ENCODE measurements at regions not wholly inside any gene's neighbourhood (a gene's known extent, or its start where the extent isn't known, plus 50 kb on each side); places are given as distances from the start of the nearest gene placed in this dataset.

DNA sequence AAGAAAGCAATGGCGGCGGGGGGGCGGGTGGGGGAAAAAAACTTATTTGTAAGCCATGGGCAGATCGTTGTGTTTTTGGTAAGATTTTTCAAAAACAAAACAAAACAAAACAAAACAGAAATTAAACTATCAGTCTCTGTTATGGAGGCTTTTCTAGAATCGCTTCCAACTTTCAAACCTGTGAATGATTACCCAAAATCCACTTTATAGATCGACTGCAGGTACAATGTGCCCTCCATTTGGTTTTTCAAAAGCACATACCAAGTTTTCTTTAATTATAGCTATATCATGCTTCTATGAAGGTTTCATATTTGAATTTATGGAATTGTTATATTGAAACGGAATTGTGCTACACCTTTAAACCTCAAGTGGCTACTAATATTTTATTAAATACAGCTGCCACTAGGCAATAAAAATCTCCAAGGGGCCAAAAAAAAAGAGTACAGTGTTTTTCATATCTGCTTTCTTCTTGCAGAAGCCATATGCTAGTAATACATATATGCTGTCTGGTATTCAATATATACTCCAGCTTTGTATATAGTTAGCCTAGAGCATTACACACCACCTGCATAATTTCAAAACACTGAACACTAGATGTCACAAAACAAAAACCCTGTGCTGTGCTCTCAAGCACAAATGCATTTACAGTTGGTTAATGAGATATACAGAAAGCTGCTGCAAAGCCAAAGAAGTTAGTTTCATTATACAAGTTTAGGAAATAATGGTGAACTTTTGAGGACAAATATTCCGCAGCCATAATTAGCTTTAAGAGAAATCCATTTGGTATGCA is 683.8 kb upstream of the NR2F2 start:
- 84% methylated on average over 8 of the region's 8 CpGs for WGBS
- H3K36me3 ChIP-seq, result no peaks in the 10 kb centered on the region
- H3K4me3 ChIP-seq, result no peak overlapping the region
- DNase-seq (ENCODE audit: low spot score in 2 of 2), result no peak
- no peaks in the 10 kb centered on the region for H3K4me1 ChIP-seq
- no peak for TF ChIP-seq EP300 (IDR thresholded peaks at IDR 0.05)
- TF ChIP-seq POLR2A (IDR thresholded peaks at IDR 0.05), result no peak
- no peak for TF ChIP-seq POLR2AphosphoS5 (IDR thresholded peaks at IDR 0.05)
- no peak for TF ChIP-seq CTCF (IDR thresholded peaks at IDR 0.05)
- no peak overlapping the region for H3K27ac ChIP-seq
- no peaks in the 10 kb centered on the region for H3K27me3 ChIP-seq
- H3K9me3 ChIP-seq, result no peaks in the 10 kb centered on the region

- H3K4me1 ChIP-seq, result no peaks in the 10 kb centered on the region
- no peaks in the 10 kb centered on the region for H3K36me3 ChIP-seq
- H3K4me3 ChIP-seq, result no peak overlapping the region
- no peaks in the 10 kb centered on the region for H3K27me3 ChIP-seq
- H3K9me3 ChIP-seq, result no peaks in the 10 kb centered on the region
- 82% methylated on average over 10 of the region's 10 CpGs for WGBS
- H3K27ac ChIP-seq, result no peak overlapping the region
- no peak for DNase-seq (ENCODE audit: low spot score in 2 of 2)
- no peak for TF ChIP-seq POLR2AphosphoS5 (IDR thresholded peaks at IDR 0.05)
- TF ChIP-seq POLR2A (IDR thresholded peaks at IDR 0.05), result no peak
- no peak for TF ChIP-seq CTCF (IDR thresholded peaks at IDR 0.05)
- TF ChIP-seq EP300 (IDR thresholded peaks at IDR 0.05), result no peak
Measured at GRCh38 chr15:95647531-95648277, 682.8 kb upstream of the NR2F2 start.

- Histone ChIP-seq H3K27ac (no peak overlapping the region), H3K9me3 (no peaks in the 10 kb centered on the region), H3K4me3 (no peak overlapping the region), H3K27me3 (no peaks in the 10 kb centered on the region), H3K36me3 (no peaks in the 10 kb centered on the region), H3K4me1 (no peaks in the 10 kb centered on the region)
- DNase-seq (ENCODE audit: low spot score in 2 of 2), result no peak
- WGBS, result 75% methylated on average over 8 of the region's 8 CpGs
- TF ChIP-seq POLR2A (IDR thresholded peaks at IDR 0.05), result no peak
- no peak for TF ChIP-seq CTCF (IDR thresholded peaks at IDR 0.05)
- no peak for TF ChIP-seq EP300 (IDR thresholded peaks at IDR 0.05)
- TF ChIP-seq POLR2AphosphoS5 (IDR thresholded peaks at IDR 0.05), result no peak
Measured at GRCh38 chr15:95653361-95653805, 677.1 kb upstream of the NR2F2 start.

- DNase-seq (ENCODE audit: low spot score in 2 of 2), result no peak
- H3K4me1 ChIP-seq, result no peaks in the 10 kb centered on the region
- no peak overlapping the region for H3K27ac ChIP-seq
- H3K9me3 ChIP-seq, result no peaks in the 10 kb centered on the region
- no peaks in the 10 kb centered on the region for H3K27me3 ChIP-seq
- H3K4me3 ChIP-seq, result no peak overlapping the region
- no peak for TF ChIP-seq POLR2AphosphoS5 (IDR thresholded peaks at IDR 0.05)
- no peaks in the 10 kb centered on the region for H3K36me3 ChIP-seq
- WGBS, result 67% methylated on average over 4 of the region's 4 CpGs
Measured at GRCh38 chr15:95655089-95655607, 675.4 kb upstream of the NR2F2 start.

DNA sequence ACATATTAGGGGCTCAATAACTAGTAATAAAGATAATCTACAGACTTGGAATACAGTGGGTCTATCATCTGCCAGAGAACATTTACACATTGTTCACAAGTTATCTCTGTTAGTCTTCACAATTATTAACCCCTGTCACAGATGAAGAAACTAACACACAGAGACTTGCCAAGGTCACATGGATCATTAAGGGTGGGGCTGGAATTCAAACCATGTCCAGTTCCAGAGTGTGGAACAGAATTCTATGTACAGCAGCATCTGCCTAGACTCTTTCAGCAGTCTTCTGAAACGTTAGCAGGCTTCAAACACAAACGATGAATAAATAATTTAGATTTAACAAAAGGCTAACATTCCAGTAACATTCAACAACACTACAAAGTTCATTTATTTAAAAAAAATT is 673.9 kb upstream of the NR2F2 start:
- H3K4me3 ChIP-seq, result no peak overlapping the region
- no peaks in the 10 kb centered on the region for H3K9me3 ChIP-seq
- no peak overlapping the region for H3K27ac ChIP-seq
- TF ChIP-seq POLR2A (IDR thresholded peaks at IDR 0.05) (no peak), POLR2AphosphoS5 (IDR thresholded peaks at IDR 0.05) (no peak), CTCF (IDR thresholded peaks at IDR 0.05) (no peak), EP300 (IDR thresholded peaks at IDR 0.05) (no peak)
- H3K4me1 ChIP-seq, result no peaks in the 10 kb centered on the region
- no peak for DNase-seq (ENCODE audit: low spot score in 2 of 2)
- WGBS, result 78% methylated on average over 2 of the region's 2 CpGs
- no peaks in the 10 kb centered on the region for H3K36me3 ChIP-seq
- H3K27me3 ChIP-seq, result no peaks in the 10 kb centered on the region

All from suprapubic skin (tissue), 4 donors.